Keratinocyte (primary cell): ENCODE measurements at regions not wholly inside any gene's neighbourhood (a gene's known extent, or its start where the extent isn't known, plus 50 kb on each side); places are given as distances from the start of the nearest gene placed in this dataset.

Experiments used
- DNase-seq: peaks from one replicate; pipeline ENCODE4 v3.0.0-alpha.2; 2011; ENCODE audit warnings: low read depth, missing footprints, low spot score
- FAIRE-seq: peaks from 2 replicates; lab custom pipeline; 2011; peaks lifted over from hg19 to GRCh38; lab: Jason Lieb, UNC
- H2AFZ ChIP-seq: 2 replicates; pipeline ENCODE4 v1.6.0; 2012; ENCODE audit warnings: low read length, control low read depth, inconsistent platforms; ENCODE audit not compliant: control insufficient read depth
- H3K27ac ChIP-seq: 2 replicates; pipeline ENCODE4 v1.5.1; 2011; ENCODE audit warnings: low read length; ENCODE audit not compliant: control insufficient read depth, insufficient read depth
- H3K27me3 ChIP-seq: 3 replicates; pipeline ENCODE4 v1.6.0; 2011; ENCODE audit warnings: low read length; ENCODE audit not compliant: control insufficient read depth, insufficient read depth; ENCODE audit errors: extremely low read depth
- H3K36me3 ChIP-seq, 2 experiments: 2 replicates in 1 of 2; 3 replicates in 1 of 2; pipeline ENCODE4 v1.5.1; 2011; ENCODE audit warnings: low read length in 2 of 2, mild to moderate bottlenecking in 1 of 2; ENCODE audit not compliant: control insufficient read depth in 2 of 2, insufficient read depth in 2 of 2; ENCODE audit errors: extremely low read depth in 1 of 2
- H3K4me1 ChIP-seq: 3 replicates; pipeline ENCODE4 v1.5.1; 2011; ENCODE audit warnings: low read length; ENCODE audit not compliant: control insufficient read depth, insufficient read depth; ENCODE audit errors: extremely low read depth
- H3K4me2 ChIP-seq: 3 replicates; pipeline ENCODE4 v1.6.0; 2011; ENCODE audit warnings: low read depth, low read length; ENCODE audit not compliant: control insufficient read depth, insufficient read depth; ENCODE audit errors: extremely low read depth
- H3K4me3 ChIP-seq, 3 experiments: fragments of 200-600 bp in 1 of 3; sonication (generic) in 1 of 3; 2 replicates in 2 of 3; 3 replicates in 1 of 3; pipeline ENCODE4 v1.5.1; 2011 to 2016; ENCODE audit warnings: low read length in 3 of 3, mild to moderate bottlenecking in 3 of 3, control low read depth in 2 of 3, inconsistent platforms in 1 of 3, low read depth in 1 of 3, mixed read lengths in 1 of 3, mixed run types in 1 of 3, moderate library complexity in 1 of 3; ENCODE audit not compliant: control insufficient read depth in 2 of 3, insufficient read depth in 2 of 3; ENCODE audit errors: extremely low read depth in 1 of 3
- H3K79me2 ChIP-seq: 2 replicates; pipeline ENCODE4 v1.6.0; 2012; ENCODE audit warnings: low read length; ENCODE audit not compliant: control insufficient read depth, insufficient read depth
- H3K9ac ChIP-seq: 3 replicates; pipeline ENCODE4 v1.6.0; 2011; ENCODE audit warnings: low read length; ENCODE audit not compliant: control insufficient read depth, insufficient read depth; ENCODE audit errors: extremely low read depth
- H3K9me1 ChIP-seq: 3 replicates; pipeline ENCODE4 v1.6.0; 2011; ENCODE audit warnings: low read length; ENCODE audit not compliant: control insufficient read depth, insufficient read depth; ENCODE audit errors: extremely low read depth
- H3K9me3 ChIP-seq: 2 replicates; pipeline ENCODE4 v1.5.1; 2012; ENCODE audit warnings: low read depth, low read length; ENCODE audit not compliant: control insufficient read depth
- H4K20me1 ChIP-seq: 3 replicates; pipeline ENCODE4 v1.6.0; 2011; ENCODE audit warnings: low read length; ENCODE audit not compliant: control insufficient read depth, insufficient read depth; ENCODE audit errors: extremely low read depth
- CTCF ChIP-seq, 3 experiments: IDR thresholded peaks in 1 of 3; conservative IDR thresholded peaks in 1 of 3; optimal IDR thresholded peaks in 1 of 3; 2 replicates in 2 of 3; 3 replicates in 1 of 3; pipeline versions ENCODE3 to v1.5.1; 2011; ENCODE audit warnings: low read length in 3 of 3, mild to moderate bottlenecking in 3 of 3, moderate library complexity in 2 of 3, control low read depth in 1 of 3, inconsistent platforms in 1 of 3; ENCODE audit not compliant: insufficient read depth in 2 of 3; ENCODE audit errors: extremely low read depth in 1 of 3
- EZH2 ChIP-seq: IDR thresholded peaks from one replicate; pipeline ENCODE4 v1.6.1; 2012; ENCODE audit warnings: inconsistent platforms, mild to moderate bottlenecking, low read length, moderate library complexity
- dilution Hi-C: fragments of 300-500 bp; cut with MboI; formaldehyde crosslinking; loops from one replicate; pipeline ENCODE4 v1.7.0; 2020; ENCODE audit warnings: low sequenced_read_pairs; ENCODE audit not compliant: extremely low pct_ligation_motif_present

GRCh38 chr11:41789376-41789775 is 329.9 kb upstream of the LRRC4C start:
- DNase-seq (no peak), FAIRE-seq (no peak)
- dilution Hi-C loops = no loop called here
- Histone ChIP-seq H3K4me3 (no peak overlapping the region), H3K79me2 (no peaks in the 10 kb centered on the region), H3K27ac (no peak overlapping the region), H3K4me1 (peaks cover 10% of the 10 kb centered on the region), H3K9me1 (no peaks in the 10 kb centered on the region), H3K9ac (no peak overlapping the region), H3K9me3 (no peaks in the 10 kb centered on the region), H4K20me1 (no peaks in the 10 kb centered on the region), H3K27me3 (no peaks in the 10 kb centered on the region), H3K36me3 (no peaks in the 10 kb centered on the region), H2AFZ (no peak overlapping the region), H3K4me2 (no peak overlapping the region)
- TF ChIP-seq CTCF (optimal IDR thresholded peaks at IDR 0.05 in 1 of 3, IDR thresholded peaks at IDR 0.05 in 1 of 3, conservative IDR thresholded peaks at IDR 0.05 in 1 of 3; ENCODE audit: extremely low read depth in 1 of 3, insufficient read depth in 2 of 3, low read length in 3 of 3) = no peak
- no peak for TF ChIP-seq EZH2

GRCh38 chr11:41795004-41795403 is 335.6 kb upstream of the LRRC4C start:
- TF ChIP-seq EZH2 (no peak), CTCF (optimal IDR thresholded peaks at IDR 0.05 in 1 of 3, IDR thresholded peaks at IDR 0.05 in 1 of 3, conservative IDR thresholded peaks at IDR 0.05 in 1 of 3; ENCODE audit: extremely low read depth in 1 of 3, insufficient read depth in 2 of 3, low read length in 3 of 3) (no peak)
- H3K9ac ChIP-seq = no peak overlapping the region
- H4K20me1 ChIP-seq = no peaks in the 10 kb centered on the region
- H3K9me1 ChIP-seq = no peaks in the 10 kb centered on the region
- no peaks in the 10 kb centered on the region for H3K79me2 ChIP-seq
- H3K4me1 ChIP-seq = no peaks in the 10 kb centered on the region
- no peak overlapping the region for H3K4me2 ChIP-seq
- H3K27ac ChIP-seq = no peak overlapping the region
- no peaks in the 10 kb centered on the region for H3K27me3 ChIP-seq
- no peaks in the 10 kb centered on the region for H3K9me3 ChIP-seq
- no peaks in the 10 kb centered on the region for H3K36me3 ChIP-seq
- H3K4me3 ChIP-seq = no peak overlapping the region
- FAIRE-seq (no peak), DNase-seq (no peak)
- dilution Hi-C loops = no loop called here
- no peak overlapping the region for H2AFZ ChIP-seq
